Upper lobe of right lung (tissue), 1 donor: ENCODE measurements at regions not wholly inside any gene's neighbourhood (a gene's known extent, or its start where the extent isn't known, plus 50 kb on each side); places are given as distances from the start of the nearest gene placed in this dataset.
"Not testable (repeated sequence)": the region's sequence is repeated elsewhere in the genome, so short reads cannot be mapped to it uniquely, and the experiment has no call there.

Experiments used
- ATAC-seq: fragments of 200-7000 bp; cut with Tn5 transposase; one replicate; pipeline ENCODE4 v1.9.1; 2020; ENCODE audit warnings: mild to moderate bottlenecking, moderate library complexity
- DNase-seq: peaks from one replicate; pipeline ENCODE4 v3.0.0-alpha.2; 2020
- H3K27ac ChIP-seq: fragments of 200-600 bp; one replicate; pipeline ENCODE4 v1.8.0; 2022
- H3K27me3 ChIP-seq: fragments of 200-600 bp; one replicate; pipeline ENCODE4 v1.8.0; 2022; ENCODE audit warnings: mild to moderate bottlenecking
- H3K36me3 ChIP-seq: fragments of 200-600 bp; one replicate; pipeline ENCODE4 v1.8.0; 2022
- H3K4me1 ChIP-seq: fragments of 200-600 bp; one replicate; pipeline ENCODE4 v1.8.0; 2022
- H3K4me3 ChIP-seq: fragments of 200-600 bp; one replicate; pipeline ENCODE4 v1.8.0; 2022; ENCODE audit warnings: mild to moderate bottlenecking
- H3K9me3 ChIP-seq: fragments of 200-600 bp; one replicate; pipeline ENCODE4 v1.8.0; 2022
- intact Hi-C: fragments of 100-400 bp; cut with DNase I; formaldehyde crosslinking; loops from one replicate; pipeline ENCODE4 v1.11.0; 2022
- TF ChIP-seq, protein P1 (sequence below): fragments of 200-600 bp; IDR thresholded peaks from one replicate; pipeline ENCODE4 v1.8.0; 2022; ENCODE audit warnings: antibody characterized with exemption
- donor health status: DM: no; HTN: yes; CAD: no; lungs with severe emphysema.

DNA sequence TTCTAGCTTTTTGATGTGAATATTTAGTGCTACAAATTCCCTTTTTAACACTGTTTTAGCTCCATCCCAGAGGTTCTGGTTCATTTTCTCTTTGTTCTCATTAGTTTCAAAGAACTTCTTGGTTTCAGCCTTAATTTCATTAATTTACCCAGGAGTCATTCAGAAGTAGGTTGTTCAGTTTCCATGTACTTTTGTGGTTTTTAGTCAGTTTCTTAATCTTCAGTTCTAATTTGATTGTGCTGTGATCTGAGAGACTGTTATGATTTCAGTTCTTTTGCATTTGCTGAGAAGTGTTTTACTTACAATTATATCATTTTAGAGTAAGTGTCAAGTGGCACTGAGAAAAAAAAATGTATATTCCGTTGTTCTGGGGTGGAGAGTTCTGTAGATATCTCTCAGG is 240.1 kb upstream of the RASA1 start:
- H3K9me3 ChIP-seq, result no peaks in the 10 kb centered on the region
- TF ChIP-seq, protein P1, sequence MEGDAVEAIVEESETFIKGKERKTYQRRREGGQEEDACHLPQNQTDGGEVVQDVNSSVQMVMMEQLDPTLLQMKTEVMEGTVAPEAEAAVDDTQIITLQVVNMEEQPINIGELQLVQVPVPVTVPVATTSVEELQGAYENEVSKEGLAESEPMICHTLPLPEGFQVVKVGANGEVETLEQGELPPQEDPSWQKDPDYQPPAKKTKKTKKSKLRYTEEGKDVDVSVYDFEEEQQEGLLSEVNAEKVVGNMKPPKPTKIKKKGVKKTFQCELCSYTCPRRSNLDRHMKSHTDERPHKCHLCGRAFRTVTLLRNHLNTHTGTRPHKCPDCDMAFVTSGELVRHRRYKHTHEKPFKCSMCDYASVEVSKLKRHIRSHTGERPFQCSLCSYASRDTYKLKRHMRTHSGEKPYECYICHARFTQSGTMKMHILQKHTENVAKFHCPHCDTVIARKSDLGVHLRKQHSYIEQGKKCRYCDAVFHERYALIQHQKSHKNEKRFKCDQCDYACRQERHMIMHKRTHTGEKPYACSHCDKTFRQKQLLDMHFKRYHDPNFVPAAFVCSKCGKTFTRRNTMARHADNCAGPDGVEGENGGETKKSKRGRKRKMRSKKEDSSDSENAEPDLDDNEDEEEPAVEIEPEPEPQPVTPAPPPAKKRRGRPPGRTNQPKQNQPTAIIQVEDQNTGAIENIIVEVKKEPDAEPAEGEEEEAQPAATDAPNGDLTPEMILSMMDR, result no peak
- intact Hi-C loops, result no loop called here

DNA sequence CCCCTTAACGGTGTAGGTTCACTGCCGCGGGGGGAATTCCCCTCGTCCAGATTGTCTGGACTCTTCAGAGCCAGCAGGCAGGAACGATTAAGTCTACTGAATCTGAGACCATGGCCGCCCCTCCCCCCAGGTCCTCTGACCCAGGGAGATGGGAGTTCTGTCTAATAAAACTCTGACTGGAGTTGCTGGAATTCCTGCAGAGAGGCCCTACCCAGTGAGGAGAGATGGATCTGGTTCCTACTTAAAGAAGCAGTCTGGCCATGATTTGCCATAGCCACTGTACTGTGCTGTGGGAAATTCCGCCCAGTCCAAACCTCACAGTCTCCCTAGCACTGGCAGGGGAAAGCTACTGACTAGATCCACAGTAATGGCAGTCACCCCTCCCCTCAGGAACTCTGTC is 237.7 kb upstream of the RASA1 start:
- Histone ChIP-seq H3K4me3 (no peak overlapping the region), H3K27ac (no peak overlapping the region), H3K9me3 (no peaks in the 10 kb centered on the region), H3K27me3 (no peaks in the 10 kb centered on the region), H3K36me3 (no peaks in the 10 kb centered on the region), H3K4me1 (no peaks in the 10 kb centered on the region)
- TF ChIP-seq, protein P1, result no peak
- DNase-seq, result no peak
- no peak for ATAC-seq
- intact Hi-C loops, result no loop called here

More for the DNA sequence above, 240.1 kb upstream of the RASA1 start:
- DNase-seq (no peak), ATAC-seq (no peak)
- Histone ChIP-seq H3K27ac (no peak overlapping the region), H3K27me3 (no peaks in the 10 kb centered on the region), H3K4me3 (no peak overlapping the region), H3K36me3 (no peaks in the 10 kb centered on the region), H3K4me1 (no peaks in the 10 kb centered on the region)

- H3K4me1 ChIP-seq, result no peaks in the 10 kb centered on the region
- TF ChIP-seq, protein P1, result no peak
- intact Hi-C loops, result no loop called here
Measured at GRCh38 chr5:87030699-87031098, 237.0 kb upstream of the RASA1 start.

DNA sequence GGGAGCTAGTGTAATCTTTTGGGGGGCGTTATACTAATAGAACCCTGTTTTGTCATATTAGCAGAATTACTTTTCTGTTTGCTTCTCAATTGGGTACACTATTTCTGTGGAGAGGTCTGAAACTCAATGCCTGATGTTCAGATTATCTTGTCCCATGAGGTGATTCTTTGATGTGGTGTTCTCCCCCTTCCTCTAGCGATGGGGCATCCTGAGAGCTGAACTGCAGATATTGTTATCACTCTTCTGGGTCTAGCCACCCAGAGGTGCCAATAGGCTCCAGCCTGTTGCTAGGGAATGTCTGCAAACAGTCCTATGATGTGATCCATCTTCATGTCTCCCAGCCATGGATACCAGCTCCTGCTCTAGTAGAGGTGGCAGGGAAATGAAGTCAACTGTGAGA is 233.1 kb upstream of the RASA1 start:
- no peaks in the 10 kb centered on the region for H3K36me3 ChIP-seq
- H3K9me3 ChIP-seq, result peaks cover 5% of the 10 kb centered on the region
- no peak overlapping the region for H3K27ac ChIP-seq
- no peaks in the 10 kb centered on the region for H3K4me1 ChIP-seq
- no peak overlapping the region for H3K4me3 ChIP-seq
- TF ChIP-seq, protein P1, result no peak
- DNase-seq (no peak), ATAC-seq (no peak)
- intact Hi-C loops, result no loop called here
- no peaks in the 10 kb centered on the region for H3K27me3 ChIP-seq

More at GRCh38 chr5:87030699-87031098, 237.0 kb upstream of the RASA1 start:
- DNase-seq (no peak), ATAC-seq (no peak)
- H3K4me3 ChIP-seq, result no peak overlapping the region
- no peaks in the 10 kb centered on the region for H3K27me3 ChIP-seq
- H3K27ac ChIP-seq, result no peak overlapping the region
- H3K36me3 ChIP-seq, result no peaks in the 10 kb centered on the region
- H3K9me3 ChIP-seq, result no peaks in the 10 kb centered on the region

DNA sequence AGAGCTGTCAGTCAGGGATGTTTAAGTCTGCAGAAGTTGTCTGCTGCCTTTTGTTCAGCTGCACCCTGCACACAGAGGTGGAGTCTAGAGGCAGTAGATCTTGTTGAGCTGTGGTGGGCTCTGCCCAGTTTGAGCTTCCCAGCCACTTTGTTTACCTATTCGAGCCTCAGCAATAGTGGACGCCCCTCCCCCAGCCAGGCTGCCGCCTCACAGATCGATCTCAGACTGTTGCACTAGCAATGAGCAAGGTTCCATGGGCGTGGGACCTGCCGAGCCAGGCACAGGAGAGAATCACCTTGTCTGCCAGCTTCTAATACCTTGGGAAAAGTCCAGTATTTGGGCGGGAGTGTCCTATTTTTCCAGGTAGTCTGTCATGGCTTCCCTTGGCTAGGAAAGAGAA is 225.1 kb upstream of the RASA1 start:
- no peak for ATAC-seq
- TF ChIP-seq, protein P1, result no peak
- H3K27ac ChIP-seq, result no peak overlapping the region

GRCh38 chr5:87048156-87048555 is 219.5 kb upstream of the RASA1 start:
- no peak for DNase-seq
- H3K4me3 ChIP-seq, result no peak overlapping the region
- H3K27me3 ChIP-seq, result no peaks in the 10 kb centered on the region
- no peaks in the 10 kb centered on the region for H3K9me3 ChIP-seq
- intact Hi-C loops, result no loop called here
- H3K4me1 ChIP-seq, result no peaks in the 10 kb centered on the region
- H3K36me3 ChIP-seq, result no peaks in the 10 kb centered on the region
- H3K27ac ChIP-seq, result no peak overlapping the region
- TF ChIP-seq, protein P1, result no peak
- ATAC-seq, result no peak

More for the DNA sequence above, 225.1 kb upstream of the RASA1 start:
- no peaks in the 10 kb centered on the region for H3K27me3 ChIP-seq
- intact Hi-C loops, result no loop called here
- DNase-seq, result no peak
- H3K36me3 ChIP-seq, result no peaks in the 10 kb centered on the region
- H3K4me3 ChIP-seq, result no peak overlapping the region
- H3K9me3 ChIP-seq, result peaks cover 5% of the 10 kb centered on the region
- H3K4me1 ChIP-seq, result no peaks in the 10 kb centered on the region

DNA sequence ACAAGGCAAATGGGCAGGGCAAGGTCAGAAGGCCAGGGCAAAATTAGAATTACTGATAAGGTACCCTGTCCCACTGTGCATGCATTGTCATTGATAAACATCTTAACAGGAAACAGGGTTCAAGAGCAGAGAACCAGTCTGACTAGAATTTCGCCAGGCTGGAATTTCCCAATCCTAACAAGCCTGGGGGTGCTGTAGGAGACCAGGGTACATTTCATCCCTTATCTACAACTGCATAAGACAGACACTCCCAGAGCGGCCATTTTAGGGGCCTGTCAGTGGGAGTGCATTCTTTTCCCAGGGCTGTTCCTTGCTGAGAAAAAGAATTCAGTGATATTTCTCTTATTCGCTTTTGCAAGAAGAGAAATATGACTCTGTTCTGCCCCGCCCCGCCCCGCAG is 218.7 kb upstream of the RASA1 start:
- DNase-seq, intact Hi-C loops, ATAC-seq, H3K27ac ChIP-seq, H3K27me3 ChIP-seq, H3K4me3 ChIP-seq, H3K4me1 ChIP-seq, H3K36me3 ChIP-seq, H3K9me3 ChIP-seq: not testable (repeated sequence)
